22Rv1 (cell line): ENCODE measurements at regions not wholly inside any gene's neighbourhood (a gene's known extent, or its start where the extent isn't known, plus 50 kb on each side); places are given as distances from the start of the nearest gene placed in this dataset.

ENCODE experiments used
- CTCF ChIP-seq: fragments of 450-650 bp; IDR thresholded peaks from 2 replicates; pipeline ENCODE4 v1.5.1; 2017; ENCODE audit warnings: mild to moderate bottlenecking
- ZFX ChIP-seq: fragments of 450-650 bp; IDR thresholded peaks from 2 replicates; pipeline ENCODE4 v1.6.1; 2017; ENCODE audit warnings: antibody characterized with exemption, borderline replicate concordance

GRCh38 chr11:96782632-96783031, 392.8 kb downstream of the JRKL start:
- no peak for TF ChIP-seq CTCF
- no peak for TF ChIP-seq ZFX
